WTC11 (cell line): ENCODE measurements at regions not wholly inside any gene's neighbourhood (a gene's known extent, or its start where the extent isn't known, plus 50 kb on each side); places are given as distances from the start of the nearest gene placed in this dataset.

Source experiments
- ATAC-seq: fragments of 200-7000 bp; cut with Tn5 transposase; 2 replicates; pipeline ENCODE4 v1.10.0; 2021; ENCODE audit warnings: mild to moderate bottlenecking, moderate library complexity
- CTCF ChIA-PET: fragments of 300-600 bp; sonication (Branson Sonifier 250); formaldehyde crosslinking; loops from one replicate; lab custom pipeline; 2021; ENCODE audit warnings: antibody characterized with exemption; lab: Charles Lee
- POLR2A ChIA-PET: fragments of 350-600 bp; sonication (Branson Sonifier 250); formaldehyde crosslinking; loops from one replicate; lab custom pipeline; 2021; ENCODE audit warnings: antibody characterized with exemption; lab: Charles Lee
- DNase-seq: peaks from one replicate; pipeline ENCODE4 v3.0.0; 2021; ENCODE audit warnings: low spot score
- H3K27ac Mint-ChIP-seq: 2 replicates; pipeline ENCODE4 v1.8.0; 2021; ENCODE audit warnings: mixed read lengths
- H3K27me3 Mint-ChIP-seq: 2 replicates; pipeline ENCODE4 v1.8.0; 2021; ENCODE audit warnings: low read depth, mild to moderate bottlenecking, moderate library complexity, mixed read lengths
- H3K36me3 Mint-ChIP-seq: 2 replicates; pipeline ENCODE4 v1.8.0; 2021; ENCODE audit warnings: mixed read lengths
- H3K4me1 Mint-ChIP-seq: 2 replicates; pipeline ENCODE4 v1.8.0; 2022; ENCODE audit warnings: mixed read lengths
- H3K4me3 Mint-ChIP-seq: 2 replicates; pipeline ENCODE4 v1.8.0; 2021; ENCODE audit warnings: mild to moderate bottlenecking, moderate library complexity, mixed read lengths
- H3K9me3 Mint-ChIP-seq: 2 replicates; pipeline ENCODE4 v1.8.0; 2021; ENCODE audit warnings: mixed read lengths
- CREM ChIP-seq: sonication (generic); formaldehyde crosslinking; IDR thresholded peaks from 2 replicates; pipeline ENCODE4 v1.8.1; 2022; ENCODE audit warnings: mild to moderate bottlenecking, missing genetic modification reagents, moderate library complexity
- FOXJ3 ChIP-seq: sonication (generic); formaldehyde crosslinking; IDR thresholded peaks from 2 replicates; pipeline ENCODE4 v1.9.0; 2021; ENCODE audit warnings: missing genetic modification reagents, mild to moderate bottlenecking, borderline replicate concordance
- KAT7 ChIP-seq: sonication (generic); formaldehyde crosslinking; IDR thresholded peaks from 2 replicates; pipeline ENCODE4 v1.8.1; 2023; ENCODE audit warnings: missing genetic modification reagents, mild to moderate bottlenecking, borderline replicate concordance
- MYBL2 ChIP-seq: sonication (generic); formaldehyde crosslinking; IDR thresholded peaks from 2 replicates; pipeline ENCODE4 v1.8.1; 2023; ENCODE audit warnings: mild to moderate bottlenecking, moderate library complexity, missing genetic modification reagents
- NR2C2 ChIP-seq: sonication (generic); formaldehyde crosslinking; IDR thresholded peaks from 2 replicates; pipeline ENCODE4 v1.8.0; 2022; ENCODE audit warnings: mild to moderate bottlenecking, missing genetic modification reagents
- PRRX2 ChIP-seq: fragments of 250-450 bp; sonication (Bioruptor Pico); IDR thresholded peaks from 2 replicates; pipeline ENCODE4 v1.8.0; 2021; ENCODE audit warnings: mild to moderate bottlenecking
- SMAD4 ChIP-seq: sonication (generic); formaldehyde crosslinking; IDR thresholded peaks from 2 replicates; pipeline ENCODE4 v1.8.0; 2022; ENCODE audit warnings: mild to moderate bottlenecking, missing genetic modification reagents
- TCF7 ChIP-seq: sonication (generic); formaldehyde crosslinking; IDR thresholded peaks from 2 replicates; pipeline ENCODE4 v1.8.0; 2022; ENCODE audit warnings: mild to moderate bottlenecking, low read depth, missing genetic modification reagents, moderate library complexity
- ZNF396 ChIP-seq: fragments of 250-450 bp; sonication (Bioruptor Pico); IDR thresholded peaks from 2 replicates; pipeline ENCODE4 v1.8.0; 2021; ENCODE audit warnings: mild to moderate bottlenecking, moderate library complexity, borderline replicate concordance
- ZNF671 ChIP-seq: fragments of 250-450 bp; sonication (Bioruptor Pico); IDR thresholded peaks from 2 replicates; pipeline ENCODE4 v1.8.0; 2021; ENCODE audit warnings: mild to moderate bottlenecking
- TF ChIP-seq, protein P1 (sequence below): sonication (generic); formaldehyde crosslinking; IDR thresholded peaks from 2 replicates; pipeline ENCODE4 v1.8.0; 2022; ENCODE audit warnings: mild to moderate bottlenecking, missing genetic modification reagents
- TF ChIP-seq, protein P2 (sequence below): fragments of 250-450 bp; sonication (Bioruptor Pico); IDR thresholded peaks from 2 replicates; pipeline ENCODE4 v1.9.0; 2021; ENCODE audit warnings: moderate library complexity, mild to moderate bottlenecking, inconsistent platforms, borderline replicate concordance
- TF ChIP-seq, protein P3 (sequence below): sonication (generic); formaldehyde crosslinking; IDR thresholded peaks from 2 replicates; pipeline ENCODE4 v1.8.1; 2023; ENCODE audit warnings: mild to moderate bottlenecking, missing genetic modification reagents, moderate library complexity
- TF ChIP-seq, protein P4 (sequence below): fragments of 250-450 bp; sonication (Bioruptor Pico); IDR thresholded peaks from 2 replicates; pipeline ENCODE4 v1.8.0; 2021; ENCODE audit warnings: mild to moderate bottlenecking
- TF ChIP-seq, protein P5 (sequence below): sonication (generic); formaldehyde crosslinking; IDR thresholded peaks from 2 replicates; pipeline ENCODE4 v1.8.0; 2022; ENCODE audit warnings: mild to moderate bottlenecking, missing genetic modification reagents
- TF ChIP-seq, protein P6 (sequence below): sonication (generic); formaldehyde crosslinking; conservative IDR thresholded peaks from 2 replicates; pipeline ENCODE4 v1.8.1; 2022; ENCODE audit warnings: mild to moderate bottlenecking, missing genetic modification reagents
- TF ChIP-seq, protein P7 (sequence below): fragments of 250-450 bp; sonication (Bioruptor Pico); IDR thresholded peaks from 2 replicates; pipeline ENCODE4 v1.9.0; 2021; ENCODE audit warnings: mild to moderate bottlenecking, borderline replicate concordance
- TF ChIP-seq, protein P8 (sequence below): sonication (generic); formaldehyde crosslinking; IDR thresholded peaks from 2 replicates; pipeline ENCODE4 v1.8.1; 2022; ENCODE audit warnings: missing genetic modification reagents, borderline replicate concordance

DNA sequence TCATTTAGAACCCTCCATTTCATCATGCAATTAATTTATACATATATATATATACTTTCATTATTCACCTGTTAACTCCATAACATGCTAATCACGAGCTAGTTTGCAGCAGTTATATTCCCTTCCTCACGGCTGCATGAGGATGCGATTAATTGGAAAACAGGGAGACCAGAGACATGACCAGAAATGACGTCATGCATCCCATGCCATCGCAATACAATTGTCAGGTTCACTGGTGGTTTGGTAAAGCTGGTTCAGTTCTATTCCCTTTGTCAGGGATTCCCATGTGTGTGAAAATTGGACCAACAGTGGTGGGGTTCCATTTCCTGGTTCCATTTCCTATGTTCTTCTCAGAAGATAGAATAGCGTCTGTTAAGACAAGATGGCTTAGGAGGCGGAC lies 440.4 kb upstream of the ERCC4 start (continued):
- TF ChIP-seq, protein P1, sequence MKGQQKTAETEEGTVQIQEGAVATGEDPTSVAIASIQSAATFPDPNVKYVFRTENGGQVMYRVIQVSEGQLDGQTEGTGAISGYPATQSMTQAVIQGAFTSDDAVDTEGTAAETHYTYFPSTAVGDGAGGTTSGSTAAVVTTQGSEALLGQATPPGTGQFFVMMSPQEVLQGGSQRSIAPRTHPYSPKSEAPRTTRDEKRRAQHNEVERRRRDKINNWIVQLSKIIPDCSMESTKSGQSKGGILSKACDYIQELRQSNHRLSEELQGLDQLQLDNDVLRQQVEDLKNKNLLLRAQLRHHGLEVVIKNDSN (CRISPR knock-in tag), result no peak
- TF ChIP-seq, protein P2, sequence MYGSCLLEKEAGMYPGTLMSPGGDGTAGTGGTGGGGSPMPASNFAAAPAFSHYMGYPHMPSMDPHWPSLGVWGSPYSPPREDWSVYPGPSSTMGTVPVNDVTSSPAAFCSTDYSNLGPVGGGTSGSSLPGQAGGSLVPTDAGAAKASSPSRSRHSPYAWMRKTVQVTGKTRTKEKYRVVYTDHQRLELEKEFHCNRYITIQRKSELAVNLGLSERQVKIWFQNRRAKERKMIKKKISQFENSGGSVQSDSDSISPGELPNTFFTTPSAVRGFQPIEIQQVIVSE (CRISPR knock-in tag), result no peak
- TF ChIP-seq ZNF671 (CRISPR knock-in tag), result no peak
- TF ChIP-seq SMAD4, result no peak
- TF ChIP-seq, protein P3, sequence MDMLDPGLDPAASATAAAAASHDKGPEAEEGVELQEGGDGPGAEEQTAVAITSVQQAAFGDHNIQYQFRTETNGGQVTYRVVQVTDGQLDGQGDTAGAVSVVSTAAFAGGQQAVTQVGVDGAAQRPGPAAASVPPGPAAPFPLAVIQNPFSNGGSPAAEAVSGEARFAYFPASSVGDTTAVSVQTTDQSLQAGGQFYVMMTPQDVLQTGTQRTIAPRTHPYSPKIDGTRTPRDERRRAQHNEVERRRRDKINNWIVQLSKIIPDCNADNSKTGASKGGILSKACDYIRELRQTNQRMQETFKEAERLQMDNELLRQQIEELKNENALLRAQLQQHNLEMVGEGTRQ, result no peak
- TF ChIP-seq NR2C2, result no peak
- no peak for TF ChIP-seq CREM (CRISPR knock-in tag)
- TF ChIP-seq, protein P4, sequence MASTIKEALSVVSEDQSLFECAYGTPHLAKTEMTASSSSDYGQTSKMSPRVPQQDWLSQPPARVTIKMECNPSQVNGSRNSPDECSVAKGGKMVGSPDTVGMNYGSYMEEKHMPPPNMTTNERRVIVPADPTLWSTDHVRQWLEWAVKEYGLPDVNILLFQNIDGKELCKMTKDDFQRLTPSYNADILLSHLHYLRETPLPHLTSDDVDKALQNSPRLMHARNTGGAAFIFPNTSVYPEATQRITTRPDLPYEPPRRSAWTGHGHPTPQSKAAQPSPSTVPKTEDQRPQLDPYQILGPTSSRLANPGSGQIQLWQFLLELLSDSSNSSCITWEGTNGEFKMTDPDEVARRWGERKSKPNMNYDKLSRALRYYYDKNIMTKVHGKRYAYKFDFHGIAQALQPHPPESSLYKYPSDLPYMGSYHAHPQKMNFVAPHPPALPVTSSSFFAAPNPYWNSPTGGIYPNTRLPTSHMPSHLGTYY (CRISPR knock-in tag), result no peak
- TF ChIP-seq, protein P5, sequence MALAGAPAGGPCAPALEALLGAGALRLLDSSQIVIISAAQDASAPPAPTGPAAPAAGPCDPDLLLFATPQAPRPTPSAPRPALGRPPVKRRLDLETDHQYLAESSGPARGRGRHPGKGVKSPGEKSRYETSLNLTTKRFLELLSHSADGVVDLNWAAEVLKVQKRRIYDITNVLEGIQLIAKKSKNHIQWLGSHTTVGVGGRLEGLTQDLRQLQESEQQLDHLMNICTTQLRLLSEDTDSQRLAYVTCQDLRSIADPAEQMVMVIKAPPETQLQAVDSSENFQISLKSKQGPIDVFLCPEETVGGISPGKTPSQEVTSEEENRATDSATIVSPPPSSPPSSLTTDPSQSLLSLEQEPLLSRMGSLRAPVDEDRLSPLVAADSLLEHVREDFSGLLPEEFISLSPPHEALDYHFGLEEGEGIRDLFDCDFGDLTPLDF (CRISPR knock-in tag), result no peak
- TF ChIP-seq TCF7 (CRISPR knock-in tag), result no peak
- no peak for TF ChIP-seq ZNF396 (CRISPR knock-in tag)
- TF ChIP-seq, protein P6, sequence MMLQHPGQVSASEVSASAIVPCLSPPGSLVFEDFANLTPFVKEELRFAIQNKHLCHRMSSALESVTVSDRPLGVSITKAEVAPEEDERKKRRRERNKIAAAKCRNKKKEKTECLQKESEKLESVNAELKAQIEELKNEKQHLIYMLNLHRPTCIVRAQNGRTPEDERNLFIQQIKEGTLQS (CRISPR knock-in tag), result no peak
- TF ChIP-seq, protein P7, sequence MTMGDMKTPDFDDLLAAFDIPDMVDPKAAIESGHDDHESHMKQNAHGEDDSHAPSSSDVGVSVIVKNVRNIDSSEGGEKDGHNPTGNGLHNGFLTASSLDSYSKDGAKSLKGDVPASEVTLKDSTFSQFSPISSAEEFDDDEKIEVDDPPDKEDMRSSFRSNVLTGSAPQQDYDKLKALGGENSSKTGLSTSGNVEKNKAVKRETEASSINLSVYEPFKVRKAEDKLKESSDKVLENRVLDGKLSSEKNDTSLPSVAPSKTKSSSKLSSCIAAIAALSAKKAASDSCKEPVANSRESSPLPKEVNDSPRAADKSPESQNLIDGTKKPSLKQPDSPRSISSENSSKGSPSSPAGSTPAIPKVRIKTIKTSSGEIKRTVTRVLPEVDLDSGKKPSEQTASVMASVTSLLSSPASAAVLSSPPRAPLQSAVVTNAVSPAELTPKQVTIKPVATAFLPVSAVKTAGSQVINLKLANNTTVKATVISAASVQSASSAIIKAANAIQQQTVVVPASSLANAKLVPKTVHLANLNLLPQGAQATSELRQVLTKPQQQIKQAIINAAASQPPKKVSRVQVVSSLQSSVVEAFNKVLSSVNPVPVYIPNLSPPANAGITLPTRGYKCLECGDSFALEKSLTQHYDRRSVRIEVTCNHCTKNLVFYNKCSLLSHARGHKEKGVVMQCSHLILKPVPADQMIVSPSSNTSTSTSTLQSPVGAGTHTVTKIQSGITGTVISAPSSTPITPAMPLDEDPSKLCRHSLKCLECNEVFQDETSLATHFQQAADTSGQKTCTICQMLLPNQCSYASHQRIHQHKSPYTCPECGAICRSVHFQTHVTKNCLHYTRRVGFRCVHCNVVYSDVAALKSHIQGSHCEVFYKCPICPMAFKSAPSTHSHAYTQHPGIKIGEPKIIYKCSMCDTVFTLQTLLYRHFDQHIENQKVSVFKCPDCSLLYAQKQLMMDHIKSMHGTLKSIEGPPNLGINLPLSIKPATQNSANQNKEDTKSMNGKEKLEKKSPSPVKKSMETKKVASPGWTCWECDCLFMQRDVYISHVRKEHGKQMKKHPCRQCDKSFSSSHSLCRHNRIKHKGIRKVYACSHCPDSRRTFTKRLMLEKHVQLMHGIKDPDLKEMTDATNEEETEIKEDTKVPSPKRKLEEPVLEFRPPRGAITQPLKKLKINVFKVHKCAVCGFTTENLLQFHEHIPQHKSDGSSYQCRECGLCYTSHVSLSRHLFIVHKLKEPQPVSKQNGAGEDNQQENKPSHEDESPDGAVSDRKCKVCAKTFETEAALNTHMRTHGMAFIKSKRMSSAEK (CRISPR knock-in tag), result no peak
- TF ChIP-seq PRRX2 (CRISPR knock-in tag), result no peak
- TF ChIP-seq, all 79 proteins: peak for 0

DNA sequence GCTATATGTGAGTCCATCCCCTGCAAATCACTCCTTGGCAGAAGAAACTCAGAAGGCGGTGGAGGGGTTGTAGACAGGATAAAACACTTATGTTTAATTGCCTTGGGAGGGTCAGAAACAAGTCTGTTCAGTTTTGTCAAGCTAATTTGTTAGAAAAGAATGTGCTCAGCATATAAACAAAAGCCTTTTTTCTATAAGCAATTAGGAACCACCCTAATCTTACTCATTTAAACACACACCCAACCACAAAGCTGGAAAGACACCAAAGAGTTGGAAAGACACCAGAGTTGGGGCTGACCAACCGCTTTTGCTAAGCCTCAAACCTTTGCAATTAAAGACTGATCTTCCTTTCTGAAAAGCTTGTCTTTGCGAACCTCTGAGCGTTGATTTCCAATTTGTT lies 439.2 kb upstream of the ERCC4 start:
- CTCF ChIA-PET, result no interaction called here
- no peak for DNase-seq
- H3K36me3 Mint-ChIP-seq, result peaks cover 22% of the 10 kb centered on the region
- no peak overlapping the region for H3K4me3 Mint-ChIP-seq
- H3K9me3 Mint-ChIP-seq, result peaks cover 26% of the 10 kb centered on the region
- H3K27ac Mint-ChIP-seq, result no peak overlapping the region
- H3K4me1 Mint-ChIP-seq, result no peaks in the 10 kb centered on the region
- TF ChIP-seq, protein P1 (CRISPR knock-in tag), result no peak
- TF ChIP-seq FOXJ3 (CRISPR knock-in tag) (no peak), KAT7 (CRISPR knock-in tag) (no peak), MYBL2 (CRISPR knock-in tag) (no peak)
- TF ChIP-seq, protein P8, sequence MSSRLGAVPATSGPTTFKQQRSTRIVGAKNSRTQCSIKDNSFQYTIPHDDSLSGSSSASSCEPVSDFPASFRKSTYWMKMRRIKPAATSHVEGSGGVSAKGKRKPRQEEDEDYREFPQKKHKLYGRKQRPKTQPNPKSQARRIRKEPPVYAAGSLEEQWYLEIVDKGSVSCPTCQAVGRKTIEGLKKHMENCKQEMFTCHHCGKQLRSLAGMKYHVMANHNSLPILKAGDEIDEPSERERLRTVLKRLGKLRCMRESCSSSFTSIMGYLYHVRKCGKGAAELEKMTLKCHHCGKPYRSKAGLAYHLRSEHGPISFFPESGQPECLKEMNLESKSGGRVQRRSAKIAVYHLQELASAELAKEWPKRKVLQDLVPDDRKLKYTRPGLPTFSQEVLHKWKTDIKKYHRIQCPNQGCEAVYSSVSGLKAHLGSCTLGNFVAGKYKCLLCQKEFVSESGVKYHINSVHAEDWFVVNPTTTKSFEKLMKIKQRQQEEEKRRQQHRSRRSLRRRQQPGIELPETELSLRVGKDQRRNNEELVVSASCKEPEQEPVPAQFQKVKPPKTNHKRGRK (CRISPR knock-in tag), result no peak
- TF ChIP-seq, all 79 proteins: peak for 0
- H3K27me3 Mint-ChIP-seq, result no peaks in the 10 kb centered on the region
- POLR2A ChIA-PET, result no interaction called here
- ATAC-seq, result no peak
